ENCODE measurements at regions not wholly inside any gene's neighbourhood (a gene's known extent, or its start where the extent isn't known, plus 50 kb on each side); places are given as distances from the start of the nearest gene placed in this dataset.

- TF ChIP-seq CTCF (IDR thresholded peaks at IDR 0.05 in 2 of 3, conservative IDR thresholded peaks at IDR 0.05 in 1 of 3; ENCODE audit: borderline replicate concordance in 1 of 3, insufficient read depth in 1 of 3, low read depth in 2 of 3, low read length in 2 of 3) (no peak), POLR2AphosphoS5 (IDR thresholded peaks at IDR 0.05; ENCODE audit: low read depth, low read length) (no peak), SP1 (IDR thresholded peaks at IDR 0.05; ENCODE audit: low read depth) (no peak), ATF3 (IDR thresholded peaks at IDR 0.05) (no peak), MAX (IDR thresholded peaks at IDR 0.05) (no peak), EZH2 (IDR thresholded peaks at IDR 0.05) (no peak), ZFX (IDR thresholded peaks at IDR 0.05) (no peak), YY1 (IDR thresholded peaks at IDR 0.05; ENCODE audit: extremely low read depth, insufficient replicate concordance, low read depth, low read length) (no peak), POLR2A (IDR thresholded peaks at IDR 0.05; ENCODE audit: borderline replicate concordance, extremely low read depth, insufficient read depth, insufficient read length) (no peak), REST (IDR thresholded peaks at IDR 0.05; ENCODE audit: low read depth) (no peak)
These were observed 270.4 kb downstream of the NSG2 start for GRCh38 chr5:174315871-174316270.

Measured in HCT116 (cell line).